A673 (cell line): ENCODE measurements at regions not wholly inside any gene's neighbourhood (a gene's known extent, or its start where the extent isn't known, plus 50 kb on each side); places are given as distances from the start of the nearest gene placed in this dataset.

Experiments used
- EZH2 ChIP-seq: fragments of 200-600 bp; sonication (generic); IDR thresholded peaks from 2 replicates; pipeline ENCODE4 v1.6.1; 2017; ENCODE audit warnings: borderline replicate concordance, low read depth, mild to moderate bottlenecking, mixed read lengths, antibody characterized with exemption, low read length; ENCODE audit not compliant: poor library complexity, severe bottlenecking
- TF ChIP-seq, protein P1 (sequence below): fragments of 300-800, 200-600 bp; sonication (generic); conservative IDR thresholded peaks from 2 replicates; pipeline ENCODE4 v1.5.1; 2017; ENCODE audit warnings: low read depth, mild to moderate bottlenecking, antibody characterized with exemption, low read length, moderate library complexity, mixed read lengths

DNA sequence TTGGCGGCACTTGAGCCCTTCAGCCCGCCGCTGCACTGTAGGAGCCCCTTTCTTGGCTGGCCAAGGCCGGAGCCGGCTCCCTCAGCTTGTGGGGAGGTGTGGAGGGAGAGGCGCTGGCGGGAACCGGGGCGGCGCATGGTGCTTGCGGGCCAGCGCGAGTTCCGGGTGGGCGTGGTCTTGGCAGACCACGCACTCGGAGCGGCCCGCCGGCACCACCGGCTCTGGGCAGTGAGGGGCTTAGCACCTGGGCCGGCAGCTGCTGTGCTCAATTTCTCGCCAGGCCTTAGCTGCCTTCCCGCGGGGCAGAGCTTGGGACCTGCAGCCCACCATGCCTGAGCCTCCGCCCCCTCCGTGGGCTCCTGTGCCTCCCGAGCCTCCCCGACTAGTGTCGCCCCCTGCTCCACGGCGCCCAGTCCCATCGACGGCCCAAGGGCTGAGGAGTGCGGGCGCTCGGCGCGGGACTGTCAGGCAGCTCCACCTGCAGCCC, 673.7 kb upstream of the BRINP3 start:
- TF ChIP-seq EZH2: no peak
- TF ChIP-seq, protein P1, sequence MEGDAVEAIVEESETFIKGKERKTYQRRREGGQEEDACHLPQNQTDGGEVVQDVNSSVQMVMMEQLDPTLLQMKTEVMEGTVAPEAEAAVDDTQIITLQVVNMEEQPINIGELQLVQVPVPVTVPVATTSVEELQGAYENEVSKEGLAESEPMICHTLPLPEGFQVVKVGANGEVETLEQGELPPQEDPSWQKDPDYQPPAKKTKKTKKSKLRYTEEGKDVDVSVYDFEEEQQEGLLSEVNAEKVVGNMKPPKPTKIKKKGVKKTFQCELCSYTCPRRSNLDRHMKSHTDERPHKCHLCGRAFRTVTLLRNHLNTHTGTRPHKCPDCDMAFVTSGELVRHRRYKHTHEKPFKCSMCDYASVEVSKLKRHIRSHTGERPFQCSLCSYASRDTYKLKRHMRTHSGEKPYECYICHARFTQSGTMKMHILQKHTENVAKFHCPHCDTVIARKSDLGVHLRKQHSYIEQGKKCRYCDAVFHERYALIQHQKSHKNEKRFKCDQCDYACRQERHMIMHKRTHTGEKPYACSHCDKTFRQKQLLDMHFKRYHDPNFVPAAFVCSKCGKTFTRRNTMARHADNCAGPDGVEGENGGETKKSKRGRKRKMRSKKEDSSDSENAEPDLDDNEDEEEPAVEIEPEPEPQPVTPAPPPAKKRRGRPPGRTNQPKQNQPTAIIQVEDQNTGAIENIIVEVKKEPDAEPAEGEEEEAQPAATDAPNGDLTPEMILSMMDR: no peak
